NCI-H510A (cell line): ENCODE measurements at regions not wholly inside any gene's neighbourhood (a gene's known extent, or its start where the extent isn't known, plus 50 kb on each side); places are given as distances from the start of the nearest gene placed in this dataset.

Experiments used
- DNase-seq: peaks from one replicate; lab custom pipeline; 2025; lab: John Stamatoyannopoulos, UW

GRCh38 chr2:128690869-128691268 lies 372.2 kb upstream of the HS6ST1 start:
- no peak for DNase-seq

- no peak for DNase-seq
Observed at GRCh38 chr2:128691526-128691925, 372.9 kb upstream of the HS6ST1 start.

- no peak for DNase-seq
Observed at GRCh38 chr2:128692895-128693742, 374.5 kb upstream of the HS6ST1 start.

GRCh38 chr2:128693743-128694029 lies 375.0 kb upstream of the HS6ST1 start:
- DNase-seq = no peak

GRCh38 chr2:128695646-128696220 lies 377.1 kb upstream of the HS6ST1 start:
- DNase-seq = no peak

GRCh38 chr2:128696421-128696820 lies 377.8 kb upstream of the HS6ST1 start:
- no peak for DNase-seq

GRCh38 chr2:128701418-128701817 lies 382.8 kb upstream of the HS6ST1 start:
- no peak for DNase-seq

- no peak for DNase-seq
Observed at GRCh38 chr2:128702616-128703015, 383.9 kb upstream of the HS6ST1 start.

GRCh38 chr2:128708106-128708816 lies 389.6 kb upstream of the HS6ST1 start:
- DNase-seq = no peak

GRCh38 chr2:128710242-128710641 lies 391.6 kb upstream of the HS6ST1 start:
- DNase-seq = no peak

- DNase-seq = no peak
Observed at GRCh38 chr2:128710729-128711128, 392.1 kb upstream of the HS6ST1 start.

GRCh38 chr2:128714285-128714684 lies 395.6 kb upstream of the HS6ST1 start:
- DNase-seq = no peak

GRCh38 chr2:128714851-128715312 lies 396.2 kb upstream of the HS6ST1 start:
- no peak for DNase-seq

- no peak for DNase-seq
Observed at GRCh38 chr2:128715360-128715759, 396.7 kb upstream of the HS6ST1 start.

GRCh38 chr2:128716299-128716721 lies 397.6 kb upstream of the HS6ST1 start:
- no peak for DNase-seq

- no peak for DNase-seq
Observed at GRCh38 chr2:128717758-128718710, 399.4 kb upstream of the HS6ST1 start.

GRCh38 chr2:128720080-128721022 lies 401.7 kb upstream of the HS6ST1 start:
- no peak for DNase-seq

- no peak for DNase-seq
Observed at GRCh38 chr2:128721096-128721495, 402.4 kb upstream of the HS6ST1 start.

GRCh38 chr2:128722489-128722888 lies 403.8 kb upstream of the HS6ST1 start:
- no peak for DNase-seq

GRCh38 chr2:128724547-128724946 lies 405.9 kb upstream of the HS6ST1 start:
- DNase-seq = no peak

- DNase-seq = no peak
Observed at GRCh38 chr2:128724972-128725371, 406.3 kb upstream of the HS6ST1 start.
